K562 (cell line): ENCODE measurements at regions not wholly inside any gene's neighbourhood (a gene's known extent, or its start where the extent isn't known, plus 50 kb on each side); places are given as distances from the start of the nearest gene placed in this dataset.

Experiments
- ATAC-seq: fragments of 200-7000 bp; cut with Tn5 transposase; 3 replicates; pipeline ENCODE4 v1.9.1; 2020; ENCODE audit warnings: moderate library complexity
- BruUV-seq: library from RNA; stranded (reverse); fragments of 400-500 nt; replicated peaks from 2 replicates; lab custom pipeline; 2021; lab: Mats Ljungman, UMichigan
- CTCF ChIA-PET: fragments of 300-600 bp; formaldehyde crosslinking; extraction: SDS; loops from one replicate; lab custom pipeline; 2021; ENCODE audit warnings: low intra/inter-chr PET ratio; lab: Yijun Ruan, JAX
- POLR2A ChIA-PET: fragments of 300-600, 350-650 bp; sonication (Branson Sonifier 250); formaldehyde crosslinking; extraction: SDS; loops from one replicate; lab custom pipeline; 2021; ENCODE audit warnings: antibody characterized with exemption, inconsistent platforms; lab: Yijun Ruan, JAX
- DNase-seq, 4 experiments: peaks; one replicate each; pipeline versions ENCODE4 v3.0.0 to v3.0.0-alpha.2; 2011 to 2018; ENCODE audit warnings: low spot score in 3 of 4, mixed read lengths in 3 of 4; ENCODE audit errors: extremely low read depth in 1 of 4
- FAIRE-seq: peaks from 2 replicates; lab custom pipeline; 2011; peaks lifted over from hg19 to GRCh38; lab: Jason Lieb, UNC
- H2AFZ ChIP-seq: 2 replicates; pipeline ENCODE4 v1.6.0; 2011; ENCODE audit warnings: low read depth, low read length, control low read depth, inconsistent platforms
- H3K27ac ChIP-seq: fragments of 200-600 bp; 3 replicates; pipeline ENCODE4 v1.8.0; 2011; ENCODE audit warnings: low read depth, mild to moderate bottlenecking, control low read depth, inconsistent platforms, low read length, moderate library complexity, mixed read lengths; ENCODE audit errors: extremely low read depth
- H3K27me3 ChIP-seq, 2 experiments: fragments of 300-600 bp in 1 of 2; 2 replicates in 1 of 2; 3 replicates in 1 of 2; pipeline versions ENCODE4 v1.6.0 to v1.8.0; 2011; ENCODE audit warnings: inconsistent platforms in 2 of 2, low read length in 2 of 2, mild to moderate bottlenecking in 1 of 2, mixed read lengths in 1 of 2, moderate library complexity in 1 of 2; ENCODE audit not compliant: control insufficient read depth in 2 of 2, insufficient read depth in 2 of 2
- H3K36me3 ChIP-seq: fragments of 300-600 bp; 3 replicates; pipeline ENCODE4 v1.8.0; 2011; ENCODE audit warnings: mild to moderate bottlenecking, low read length, inconsistent platforms; ENCODE audit not compliant: control insufficient read depth, insufficient read depth
- H3K4me1 ChIP-seq, 2 experiments: fragments of 200-600 bp in 1 of 2; replicated peaks in 1 of 2; 2 replicates in 1 of 2; 3 replicates in 1 of 2; pipeline versions ENCODE4 v1.5.1 to v1.8.0; 2011; ENCODE audit warnings: inconsistent platforms in 2 of 2, low read length in 2 of 2, mild to moderate bottlenecking in 1 of 2, mixed read lengths in 1 of 2, moderate library complexity in 1 of 2; ENCODE audit not compliant: control insufficient read depth in 2 of 2, insufficient read depth in 2 of 2
- H3K4me2 ChIP-seq: 2 replicates; pipeline ENCODE4 v1.6.1; 2011; ENCODE audit warnings: low read length, control low read depth, inconsistent platforms, mixed read lengths; ENCODE audit not compliant: insufficient read depth
- H3K4me3 ChIP-seq: fragments of 200-600 bp; sonication (generic), shearing (Covaris generic); 2 replicates; pipeline ENCODE4 v1.5.1; 2016; ENCODE audit warnings: control low read depth, inconsistent platforms
- H3K79me2 ChIP-seq: fragments of 200-600 bp; 3 replicates; pipeline ENCODE4 v1.8.0; 2011; ENCODE audit warnings: low read length, inconsistent platforms; ENCODE audit not compliant: control insufficient read depth, insufficient read depth
- H3K9ac ChIP-seq, 2 experiments: 2 replicates each; pipeline versions ENCODE4 v1.6.0 to v1.6.1; 2011; ENCODE audit warnings: low read depth in 2 of 2, low read length in 2 of 2, control low read depth in 1 of 2, inconsistent platforms in 1 of 2, mild to moderate bottlenecking in 1 of 2, mixed read lengths in 1 of 2; ENCODE audit not compliant: insufficient read depth in 1 of 2
- H3K9me1 ChIP-seq: one replicate; pipeline ENCODE4 v1.6.0; 2011; ENCODE audit warnings: inconsistent platforms, mild to moderate bottlenecking, low read length, moderate library complexity; ENCODE audit not compliant: control insufficient read depth, insufficient read depth
- H3K9me3 ChIP-seq: replicated peaks from 2 replicates; pipeline ENCODE4 v1.5.1; 2011; ENCODE audit warnings: low read depth, low read length, inconsistent platforms; ENCODE audit not compliant: control insufficient read depth, insufficient read depth
- H4K20me1 ChIP-seq: replicated peaks from 2 replicates; pipeline ENCODE4 v1.6.1; 2011; ENCODE audit warnings: low read length, inconsistent platforms, mixed read lengths; ENCODE audit not compliant: control insufficient read depth, insufficient read depth
- NR2C1 ChIP-seq, 2 experiments: fragments of 450-650 bp; IDR thresholded peaks; 2 replicates each; pipeline ENCODE4 v1.6.1; 2017; ENCODE audit warnings: mild to moderate bottlenecking in 2 of 2, antibody characterized with exemption in 1 of 2, inconsistent platforms in 1 of 2, missing compliant biosample characterization in 1 of 2, missing genetic modification characterization in 1 of 2
- RBFOX2 ChIP-seq: fragments of 200-400 bp; formaldehyde crosslinking; IDR thresholded peaks from 2 replicates; pipeline ENCODE4 v1.6.1; 2017; ENCODE audit warnings: low read depth, mild to moderate bottlenecking, low read length, moderate library complexity
- ZNF551 ChIP-seq: fragments of 250-450 bp; sonication (Bioruptor Pico); IDR thresholded peaks from 2 replicates; pipeline ENCODE4 v1.5.0; 2021; ENCODE audit warnings: mild to moderate bottlenecking, moderate library complexity
- ZNF695 ChIP-seq: fragments of 450-650 bp; formaldehyde crosslinking; IDR thresholded peaks from 2 replicates; pipeline ENCODE4 v1.4.0; 2020; ENCODE audit warnings: mild to moderate bottlenecking, moderate library complexity
- WGBS: fragments of 100-300 bp; shearing (Covaris generic); methylation state at CpG from one replicate; pipeline ENCODE4 v1.1.6; 2016; ENCODE audit warnings: low coverage, mixed read lengths; ENCODE audit not compliant: insufficient coverage; ENCODE audit errors: missing lambda C conversion rate; 5-methylcytosine and 5-hydroxymethylcytosine counted together
- in situ Hi-C: fragments of 300-500 bp; cut with MboI; formaldehyde crosslinking; loops from 4 replicates; pipeline ENCODE4 v1.15.0; 2018; ENCODE audit warnings: inconsistent platforms, mixed read lengths
- intact Hi-C: fragments of 100-400 bp; cut with micrococcal nuclease; formaldehyde crosslinking; loops from 2 replicates; pipeline ENCODE4 v1.14.2; 2022
- TF ChIP-seq, protein P1 (sequence below): fragments of 250-450 bp; sonication (Bioruptor Pico); IDR thresholded peaks from 2 replicates; pipeline ENCODE4 v1.9.0; 2021; ENCODE audit warnings: mild to moderate bottlenecking, inconsistent platforms

- no peak for TF ChIP-seq ZNF695 (CRISPR knock-in tag)
- no peak for TF ChIP-seq RBFOX2
- TF ChIP-seq, protein P1, sequence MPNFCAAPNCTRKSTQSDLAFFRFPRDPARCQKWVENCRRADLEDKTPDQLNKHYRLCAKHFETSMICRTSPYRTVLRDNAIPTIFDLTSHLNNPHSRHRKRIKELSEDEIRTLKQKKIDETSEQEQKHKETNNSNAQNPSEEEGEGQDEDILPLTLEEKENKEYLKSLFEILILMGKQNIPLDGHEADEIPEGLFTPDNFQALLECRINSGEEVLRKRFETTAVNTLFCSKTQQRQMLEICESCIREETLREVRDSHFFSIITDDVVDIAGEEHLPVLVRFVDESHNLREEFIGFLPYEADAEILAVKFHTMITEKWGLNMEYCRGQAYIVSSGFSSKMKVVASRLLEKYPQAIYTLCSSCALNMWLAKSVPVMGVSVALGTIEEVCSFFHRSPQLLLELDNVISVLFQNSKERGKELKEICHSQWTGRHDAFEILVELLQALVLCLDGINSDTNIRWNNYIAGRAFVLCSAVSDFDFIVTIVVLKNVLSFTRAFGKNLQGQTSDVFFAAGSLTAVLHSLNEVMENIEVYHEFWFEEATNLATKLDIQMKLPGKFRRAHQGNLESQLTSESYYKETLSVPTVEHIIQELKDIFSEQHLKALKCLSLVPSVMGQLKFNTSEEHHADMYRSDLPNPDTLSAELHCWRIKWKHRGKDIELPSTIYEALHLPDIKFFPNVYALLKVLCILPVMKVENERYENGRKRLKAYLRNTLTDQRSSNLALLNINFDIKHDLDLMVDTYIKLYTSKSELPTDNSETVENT (CRISPR knock-in tag), result no peak
- TF ChIP-seq ZNF551 (CRISPR knock-in tag), result no peak
- TF ChIP-seq NR2C1 (IDR thresholded peaks at IDR 0.05), result no peak
- no peak for TF ChIP-seq NR2C1 (tag; IDR thresholded peaks at IDR 0.05)
- Histone ChIP-seq H3K9me3 (no peaks in the 10 kb centered on the region), H3K36me3 (no peaks in the 10 kb centered on the region), H4K20me1 (no peaks in the 10 kb centered on the region), H3K9me1 (no peaks in the 10 kb centered on the region), H3K27ac (no peak overlapping the region), H3K79me2 (no peaks in the 10 kb centered on the region), H3K4me1 (no peaks in the 10 kb centered on the region), H3K9ac (no peak overlapping the region), H3K4me3 (no peak overlapping the region), H3K27me3 (no peaks in the 10 kb centered on the region), H3K4me2 (no peak overlapping the region), H2AFZ (no peak overlapping the region)
- in situ Hi-C loops, result no loop called here
- FAIRE-seq (no peak), ATAC-seq (no peak), DNase-seq (no peak)
- BruUV-seq, result no TSS peak
- ChIA-PET POLR2A (no interaction called here), CTCF (interaction anchor here (0.7 kb wide), 1 partner anchor 1332 kb away, joined by 5 read pairs; no protein-coding TSS in a partner anchor)
- intact Hi-C loops, result no loop called here
- no CpG with 5 or more reads among the region's 91 CpGs for WGBS
Observed at GRCh38 chr6:71420095-71420692, 131.6 kb downstream of the OGFRL1 start.
